GM19397 (cell line): ENCODE measurements at regions not wholly inside any gene's neighbourhood (a gene's known extent, or its start where the extent isn't known, plus 50 kb on each side); places are given as distances from the start of the nearest gene placed in this dataset.
"Not testable (repeated sequence)": the region's sequence is repeated elsewhere in the genome, so short reads cannot be mapped to it uniquely, and the experiment has no call there.

Experiments
- ATAC-seq: cut with Tn5 transposase; IDR thresholded peaks from one replicate; pipeline ENCODE4 v1.9.1; 2021; ENCODE audit warnings: mild to moderate bottlenecking, moderate library complexity; ENCODE audit not compliant: unreplicated experiment

- not testable (repeated sequence) for ATAC-seq
Measured at GRCh38 chr2:134061066-134061465, 192.8 kb upstream of the MGAT5 start.

GRCh38 chr2:134062235-134062634, 191.6 kb upstream of the MGAT5 start:
- ATAC-seq, result not testable (repeated sequence)

- not testable (repeated sequence) for ATAC-seq
Measured at GRCh38 chr2:134063916-134064315, 190.0 kb upstream of the MGAT5 start.

- no peak for ATAC-seq
Measured at GRCh38 chr2:134070281-134070741, 183.6 kb upstream of the MGAT5 start.

DNA sequence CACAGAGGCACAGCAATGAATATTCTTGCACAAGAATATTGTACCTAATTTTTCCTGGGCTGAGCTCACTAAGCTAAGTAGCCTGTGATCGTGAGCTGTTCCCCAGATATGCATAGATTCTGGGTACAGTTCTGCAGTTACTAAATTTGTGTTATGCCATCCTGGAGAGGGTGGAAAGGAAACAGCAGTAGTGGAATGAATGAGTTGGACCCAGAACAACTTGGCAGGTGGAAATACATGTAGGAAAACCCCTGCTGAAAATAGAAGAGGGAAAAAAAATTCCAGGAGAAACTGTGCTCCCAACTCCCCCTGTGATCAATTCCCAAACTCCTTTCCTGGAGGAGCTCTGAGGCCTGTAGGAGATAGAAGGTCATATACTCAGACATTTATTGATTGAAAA, 181.5 kb upstream of the MGAT5 start:
- ATAC-seq, result no peak

- ATAC-seq, result no peak
Measured at GRCh38 chr2:134073023-134073422, 180.8 kb upstream of the MGAT5 start.

GRCh38 chr2:134074619-134075018, 179.3 kb upstream of the MGAT5 start:
- no peak for ATAC-seq

- ATAC-seq, result no peak
Measured at GRCh38 chr2:134075204-134075603, 178.7 kb upstream of the MGAT5 start.

DNA sequence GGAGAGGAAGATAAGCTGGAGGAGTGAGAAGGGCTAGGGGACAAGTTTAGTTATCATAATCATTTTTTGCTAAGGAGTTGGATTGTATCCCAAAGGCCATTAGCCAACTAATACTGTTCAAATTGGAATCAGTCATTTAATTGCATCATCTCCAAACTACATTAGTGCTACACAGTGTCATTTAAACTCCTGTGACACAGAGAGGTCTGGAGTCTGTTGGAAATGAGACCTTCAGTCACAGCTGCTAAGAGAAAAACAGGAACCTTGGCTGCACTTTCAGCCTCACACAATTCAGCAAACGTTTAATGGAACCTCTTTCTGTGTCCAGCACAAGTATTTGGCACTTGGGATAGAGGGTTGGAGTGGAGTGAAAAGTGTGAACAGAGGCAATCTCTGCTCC, 175.5 kb upstream of the MGAT5 start:
- ATAC-seq, result no peak

GRCh38 chr2:134079373-134079772, 174.5 kb upstream of the MGAT5 start:
- peak; percentile 88 for ATAC-seq

DNA sequence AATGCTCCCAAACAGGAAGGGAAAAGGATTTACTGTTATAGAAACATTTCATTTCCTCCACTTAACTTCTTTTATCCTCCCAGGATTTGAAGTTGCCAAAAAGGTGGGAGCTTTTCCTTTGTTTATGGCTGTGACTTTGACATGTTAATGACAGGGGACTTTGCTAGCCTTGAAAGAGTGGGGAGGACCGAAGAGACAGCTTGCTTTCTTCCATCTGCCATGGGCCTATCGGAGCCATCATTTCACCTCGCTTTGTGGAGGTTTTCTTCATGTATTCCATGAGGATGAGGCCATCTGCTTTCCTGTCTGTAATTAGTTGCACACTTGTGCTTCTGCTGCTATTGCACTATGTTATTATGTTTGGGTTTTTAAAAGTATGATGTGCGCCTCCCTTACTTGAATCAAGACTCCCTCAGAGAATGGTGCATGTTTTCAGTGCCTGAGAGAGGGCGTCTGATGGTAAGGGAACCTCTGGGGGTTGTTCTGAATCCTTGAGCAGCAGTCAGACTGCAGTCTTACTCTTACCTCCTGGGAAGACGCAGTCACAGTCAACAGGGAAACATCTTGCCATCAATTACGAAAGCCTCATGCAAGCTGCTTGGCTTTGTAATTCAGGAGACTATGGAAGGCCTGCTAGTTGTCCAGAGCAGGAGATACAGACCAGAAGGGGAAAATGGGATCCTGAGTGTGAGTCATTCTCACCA, 173.3 kb upstream of the MGAT5 start:
- no peak for ATAC-seq

DNA sequence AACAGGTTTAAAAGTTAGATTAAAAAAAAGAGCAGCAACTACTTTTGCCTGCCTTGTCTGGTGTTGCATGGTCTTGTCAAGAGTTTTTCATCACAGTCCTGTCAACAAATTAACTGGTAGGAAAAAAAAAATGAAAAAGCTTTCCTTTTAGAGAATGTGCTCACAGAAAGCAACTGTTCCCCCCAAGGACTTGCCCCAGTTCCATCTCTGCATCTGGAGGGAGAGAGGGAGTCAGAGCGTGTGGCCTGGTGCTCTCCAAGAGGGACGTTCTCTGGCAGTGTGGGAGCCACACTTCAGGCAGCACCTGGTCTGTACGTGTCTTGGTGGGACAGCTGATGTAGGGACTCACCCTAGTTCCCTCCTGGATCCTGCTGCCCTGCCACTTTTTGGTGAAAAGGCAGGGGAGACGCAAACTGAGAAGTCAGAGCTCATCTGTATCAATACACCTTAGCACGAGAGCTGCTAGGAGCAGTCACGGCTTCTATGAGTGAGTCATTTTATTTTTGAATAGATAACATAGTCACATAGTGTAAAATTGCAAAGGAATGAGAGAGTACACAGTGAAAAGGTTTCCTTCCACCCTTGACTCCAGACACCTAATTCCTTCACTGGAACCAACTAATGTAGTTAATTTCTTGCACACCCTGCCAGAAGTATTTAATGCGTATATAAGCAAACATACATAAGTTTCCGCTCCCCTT, 172.5 kb upstream of the MGAT5 start:
- no peak for ATAC-seq

DNA sequence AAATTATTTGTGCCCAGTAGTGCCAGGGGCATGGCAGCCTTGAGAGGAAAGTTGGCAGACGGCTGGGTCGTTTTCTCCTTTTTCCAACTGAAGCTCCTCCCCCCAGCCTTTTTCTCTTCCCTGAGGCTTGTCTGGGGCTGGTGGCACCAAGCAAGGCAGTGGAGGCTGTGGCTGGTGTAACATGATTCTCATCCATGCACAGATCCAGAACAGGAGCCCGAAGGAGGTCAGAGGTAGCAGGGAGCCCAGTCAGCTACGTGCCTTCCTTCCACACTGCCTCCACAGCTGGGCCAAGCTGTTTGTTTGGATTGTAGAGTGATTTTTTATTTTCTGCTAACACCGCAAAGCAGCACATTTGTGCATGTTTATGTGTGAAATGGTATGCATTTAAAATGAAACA, 170.3 kb upstream of the MGAT5 start:
- ATAC-seq, result no peak

- no peak for ATAC-seq
Measured at GRCh38 chr2:134086594-134087219, 167.2 kb upstream of the MGAT5 start.

GRCh38 chr2:134087371-134087921, 166.4 kb upstream of the MGAT5 start:
- ATAC-seq, result peak; percentile 83

- no peak for ATAC-seq
Measured at GRCh38 chr2:134089454-134089853, 164.4 kb upstream of the MGAT5 start.

GRCh38 chr2:134097740-134098139, 156.1 kb upstream of the MGAT5 start:
- ATAC-seq, result no peak

- ATAC-seq, result no peak
Measured at GRCh38 chr2:134098321-134098720, 155.6 kb upstream of the MGAT5 start.

DNA sequence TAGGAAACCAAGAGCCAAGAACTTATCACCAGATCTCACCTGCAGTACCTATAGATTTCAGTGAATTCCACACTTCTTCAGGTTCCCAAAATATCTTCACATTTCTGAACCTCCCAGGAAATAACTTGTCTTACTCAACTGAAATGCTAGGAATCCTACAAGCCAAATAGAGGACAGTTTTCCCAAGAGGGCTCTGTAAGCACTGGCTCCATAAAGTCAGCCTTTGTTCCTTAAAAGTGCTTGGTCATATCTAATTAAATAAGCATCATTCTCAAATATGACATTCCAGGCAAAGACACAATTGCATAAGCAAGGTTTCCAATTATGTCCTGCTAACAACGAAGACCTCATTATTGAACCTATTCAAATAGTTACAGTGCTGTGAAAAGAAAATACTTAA, 154.6 kb upstream of the MGAT5 start:
- no peak for ATAC-seq

DNA sequence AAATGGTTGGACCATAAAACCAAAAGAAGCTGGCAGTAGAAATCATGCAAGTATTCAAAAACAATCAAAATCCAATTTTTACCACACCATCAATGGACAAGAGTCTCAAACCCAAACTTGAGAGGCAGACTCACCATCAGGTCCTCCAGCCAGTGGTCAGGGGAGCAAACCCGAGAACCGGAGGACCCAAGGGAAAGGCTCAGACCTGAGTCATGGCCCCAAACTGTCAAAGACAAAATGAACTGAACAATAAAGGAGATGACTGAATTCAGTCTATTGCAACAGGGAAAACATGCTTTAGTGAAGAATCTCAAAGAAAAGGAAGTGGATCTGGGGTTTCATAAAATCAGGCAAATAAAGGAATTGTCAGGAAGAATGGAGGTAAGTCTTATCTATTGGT, 150.7 kb upstream of the MGAT5 start:
- ATAC-seq, result no peak

GRCh38 chr2:134104754-134105153, 149.1 kb upstream of the MGAT5 start:
- no peak for ATAC-seq

DNA sequence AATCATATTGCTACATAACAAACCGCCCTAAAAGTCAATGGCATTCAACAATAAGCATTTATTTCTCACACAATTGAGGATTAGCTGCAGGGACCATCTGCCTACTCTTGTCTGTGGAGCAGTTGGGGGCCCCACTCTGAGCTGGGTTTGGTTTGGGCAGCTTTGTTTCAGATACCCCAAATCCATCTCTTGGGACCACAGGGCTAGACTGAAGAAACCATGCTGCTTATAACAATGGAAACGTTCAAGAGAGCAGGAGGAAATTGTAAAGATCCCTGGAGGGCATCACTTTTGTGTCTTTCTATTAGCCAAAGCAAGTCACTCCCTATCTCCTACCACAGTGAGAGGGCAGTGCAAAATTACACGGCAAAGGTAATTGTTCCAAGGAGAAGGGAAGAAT, 146.5 kb upstream of the MGAT5 start:
- ATAC-seq, result no peak
